GM12878 (cell line): ENCODE measurements at regions not wholly inside any gene's neighbourhood (a gene's known extent, or its start where the extent isn't known, plus 50 kb on each side); places are given as distances from the start of the nearest gene placed in this dataset.

ENCODE experiments used
- ATAC-seq: fragments of 200-7000 bp; cut with Tn5 transposase; 3 replicates; pipeline ENCODE4 v1.9.1; 2020; ENCODE audit warnings: mild to moderate bottlenecking, moderate library complexity
- BruUV-seq: library from RNA; stranded (reverse); fragments of 400-500 nt; replicated peaks from 2 replicates; lab custom pipeline; 2021; lab: Mats Ljungman, UMichigan
- CTCF ChIA-PET: fragments of 300-600 bp; sonication (Branson Sonifier 250); formaldehyde crosslinking; extraction: SDS; loops from one replicate; lab custom pipeline; 2021; ENCODE audit warnings: inconsistent platforms; lab: Yijun Ruan, JAX
- POLR2A ChIA-PET: fragments of 350-600 bp; formaldehyde crosslinking; extraction: SDS; loops from one replicate; lab custom pipeline; 2021; ENCODE audit warnings: inconsistent platforms; lab: Charles Lee
- RAD21 ChIA-PET: fragments of 300-600 bp; sonication (Branson Sonifier 250); formaldehyde crosslinking; loops from one replicate; lab custom pipeline; 2023; ENCODE audit warnings: antibody characterized with exemption; ENCODE audit not compliant: unreplicated experiment; lab: Charles Lee
- SMC1A ChIA-PET: fragments of 300-600 bp; sonication (Branson Sonifier 250); formaldehyde crosslinking; loops from one replicate; lab custom pipeline; 2023; ENCODE audit not compliant: unreplicated experiment, uncharacterized antibody; lab: Charles Lee
- DNase-seq: peaks from one replicate; pipeline ENCODE4 v3.0.0-alpha.2; 2011; ENCODE audit warnings: low read depth, low spot score
- FAIRE-seq: peaks from 3 replicates; lab custom pipeline; 2011; peaks lifted over from hg19 to GRCh38; lab: Jason Lieb, UNC
- H2AFZ ChIP-seq: 2 replicates; pipeline ENCODE4 v1.6.0; 2011; ENCODE audit warnings: low read depth, low read length, control low read depth; ENCODE audit not compliant: control insufficient read depth
- H3K27ac ChIP-seq: 2 replicates; pipeline ENCODE4 v1.5.1; 2011; ENCODE audit warnings: control low read depth; ENCODE audit not compliant: control insufficient read depth, insufficient read depth
- H3K27me3 ChIP-seq, 2 experiments: replicated peaks in 1 of 2; 2 replicates each; pipeline versions ENCODE4 v1.6.0 to v1.6.1; 2011; ENCODE audit warnings: low read length in 1 of 2; ENCODE audit not compliant: control insufficient read depth in 2 of 2, insufficient read depth in 2 of 2
- H3K36me3 ChIP-seq, 2 experiments: 2 replicates each; pipeline ENCODE4 v1.5.1; 2011; ENCODE audit warnings: low read length in 1 of 2; ENCODE audit not compliant: control insufficient read depth in 2 of 2, insufficient read depth in 2 of 2
- H3K4me1 ChIP-seq: 2 replicates; pipeline ENCODE4 v1.6.1; 2011; ENCODE audit warnings: mild to moderate bottlenecking, low read length, moderate library complexity, mixed read lengths; ENCODE audit not compliant: control insufficient read depth, insufficient read depth
- H3K4me2 ChIP-seq: 2 replicates; pipeline ENCODE4 v1.6.0; 2011; ENCODE audit warnings: control low read depth; ENCODE audit not compliant: control insufficient read depth, insufficient read depth
- H3K4me3 ChIP-seq: fragments of 200-600 bp; sonication (generic); 2 replicates; pipeline ENCODE4 v1.5.1; 2016
- H3K79me2 ChIP-seq: 2 replicates; pipeline ENCODE4 v1.6.0; 2011; ENCODE audit warnings: low read length; ENCODE audit not compliant: control insufficient read depth, insufficient read depth
- H3K9ac ChIP-seq: 2 replicates; pipeline ENCODE4 v1.8.0; 2011; ENCODE audit warnings: low read length, control low read depth, mixed read lengths; ENCODE audit not compliant: control insufficient read depth, insufficient read depth
- H3K9me3 ChIP-seq: replicated peaks from 3 replicates; pipeline ENCODE4 v1.5.1; 2011; ENCODE audit warnings: mild to moderate bottlenecking, low read length; ENCODE audit not compliant: control insufficient read depth, insufficient read depth
- H4K20me1 ChIP-seq: 2 replicates; pipeline ENCODE4 v1.6.0; 2011; ENCODE audit not compliant: control insufficient read depth, insufficient read depth
- BRCA1 ChIP-seq: IDR thresholded peaks from 2 replicates; pipeline ENCODE4 v1.6.1; 2011; ENCODE audit warnings: low read depth, low read length, improper control_type of control experiment
- CBX5 ChIP-seq: sonication (generic); IDR thresholded peaks from 2 replicates; pipeline ENCODE4 v1.6.1; 2016; ENCODE audit warnings: low read depth, moderate library complexity, mild to moderate bottlenecking, inconsistent platforms
- DPF2 ChIP-seq: fragments of 450-650 bp; IDR thresholded peaks from 2 replicates; pipeline ENCODE4 v1.6.1; 2017; ENCODE audit warnings: mild to moderate bottlenecking
- E2F8 ChIP-seq: fragments of 450-650 bp; IDR thresholded peaks from 2 replicates; pipeline ENCODE4 v1.6.1; 2018; ENCODE audit warnings: mild to moderate bottlenecking, low read depth, moderate library complexity; ENCODE audit not compliant: partially characterized antibody
- EED ChIP-seq: sonication (generic); IDR thresholded peaks from 2 replicates; pipeline ENCODE4 v1.6.1; 2016; ENCODE audit warnings: antibody characterized with exemption, low read depth
- EP300 ChIP-seq, 2 experiments: fragments of 150-350 bp in 1 of 2; IDR thresholded peaks; 2 replicates each; pipeline ENCODE4 v1.6.1; 2011 to 2012; ENCODE audit warnings: low read depth in 2 of 2, low read length in 2 of 2, borderline replicate concordance in 1 of 2, improper control_type of control experiment in 1 of 2, inconsistent platforms in 1 of 2; ENCODE audit not compliant: control insufficient read depth in 1 of 2
- ESRRA ChIP-seq: IDR thresholded peaks from 2 replicates; pipeline ENCODE4 v1.6.1; 2012; ENCODE audit warnings: mild to moderate bottlenecking, low read length, improper control_type of control experiment
- FOS ChIP-seq: IDR thresholded peaks from 3 replicates; pipeline ENCODE4 v1.6.1; 2011; ENCODE audit warnings: borderline replicate concordance; ENCODE audit not compliant: insufficient read length; ENCODE audit errors: extremely low read depth
- NFIC ChIP-seq: IDR thresholded peaks from 2 replicates; pipeline ENCODE4 v1.6.1; 2012; ENCODE audit warnings: low read depth, mild to moderate bottlenecking, inconsistent platforms, low read length, moderate library complexity
- PBX3 ChIP-seq: IDR thresholded peaks from 2 replicates; pipeline ENCODE4 v1.6.1; 2011; ENCODE audit warnings: mild to moderate bottlenecking, low read depth, low read length, moderate library complexity; ENCODE audit not compliant: insufficient replicate concordance
- POLR2A ChIP-seq: IDR thresholded peaks from 2 replicates; pipeline ENCODE4 v1.6.1; 2011; ENCODE audit warnings: low read depth, mild to moderate bottlenecking, low read length
- POU2F2 ChIP-seq: IDR thresholded peaks from 3 replicates; pipeline ENCODE4 v1.6.1; 2011; ENCODE audit warnings: low read depth, mild to moderate bottlenecking, low read length, borderline replicate concordance
- RCOR1 ChIP-seq: conservative IDR thresholded peaks from 2 replicates; pipeline ENCODE4 v1.6.1; 2012; ENCODE audit warnings: low read depth, low read length, improper control_type of control experiment
- SP1 ChIP-seq: IDR thresholded peaks from one replicate; pipeline ENCODE4 v1.6.1; 2011; ENCODE audit warnings: low read depth, low read length
- TCF7 ChIP-seq: IDR thresholded peaks from 2 replicates; pipeline ENCODE4 v1.6.1; 2014; ENCODE audit warnings: antibody characterized with exemption, borderline replicate concordance
- ZNF592 ChIP-seq: fragments of 450-650 bp; IDR thresholded peaks from 2 replicates; pipeline ENCODE4 v1.6.1; 2017; ENCODE audit warnings: mild to moderate bottlenecking, moderate library complexity
- ZZZ3 ChIP-seq: IDR thresholded peaks from 2 replicates; pipeline ENCODE4 v1.6.1; 2011; ENCODE audit warnings: low read depth; ENCODE audit not compliant: control insufficient read depth, insufficient read length
- WGBS: methylation state at CpG from one replicate; pipeline ENCODE4 v1.1.6; 2016; ENCODE audit warnings: low lambda C conversion rate; ENCODE audit not compliant: insufficient replicate concordance, insufficient coverage; ENCODE audit errors: missing lambda C conversion rate; 5-methylcytosine and 5-hydroxymethylcytosine counted together
- in situ Hi-C: fragments of 300-500 bp; cut with MboI; formaldehyde crosslinking; loops from 9 replicates; pipeline ENCODE4 v1.14.3; 2018; ENCODE audit warnings: mixed read lengths
- intact Hi-C: fragments of 100-400 bp; cut with micrococcal nuclease; formaldehyde crosslinking; loops from one replicate; pipeline ENCODE4 v1.14.2; 2022; ENCODE audit not compliant: unreplicated experiment

GRCh38 chr2:16046649-16047048 lies 106.3 kb downstream of the MYCN start:
- RAD21 ChIA-PET, result no interaction called here
- CTCF ChIA-PET, result no interaction called here
- in situ Hi-C loops (no loop called here), intact Hi-C loops (no loop called here)
- no peak overlapping the region for H3K9ac ChIP-seq
- no peaks in the 10 kb centered on the region for H4K20me1 ChIP-seq
- SMC1A ChIA-PET, result interaction anchor here (1.2 kb wide), 1 partner anchor 11 kb away, joined by 4 read pairs; no protein-coding TSS in a partner anchor
- TF ChIP-seq POLR2A (no peak), EED (no peak), FOS (no peak), SP1 (no peak), DPF2 (no peak), BRCA1 (no peak), TCF7 (no peak), ZNF592 (no peak), NFIC (no peak), PBX3 (no peak), ZZZ3 (no peak), ESRRA (no peak), E2F8 (no peak), RCOR1 (no peak), CBX5 (no peak), EP300 (IDR thresholded peaks at IDR 0.05; ENCODE audit: borderline replicate concordance in 1 of 2, control insufficient read depth in 1 of 2, low read depth in 2 of 2, low read length in 2 of 2) (no peak), POU2F2 (no peak)
- H2AFZ ChIP-seq, result no peak overlapping the region
- FAIRE-seq (no peak), DNase-seq (no peak), ATAC-seq (no peak)
- no peaks in the 10 kb centered on the region for H3K36me3 ChIP-seq
- no peaks in the 10 kb centered on the region for H3K79me2 ChIP-seq
- H3K9me3 ChIP-seq, result no peaks in the 10 kb centered on the region
- POLR2A ChIA-PET, result no interaction called here
- no peak overlapping the region for H3K27ac ChIP-seq
- 0 out of 4 replicates have a peak, but pooled peaks cover 0 to 2% of the 10 kb centered on the region in 2 experiments for H3K27me3 ChIP-seq
- no peaks in the 10 kb centered on the region for H3K4me1 ChIP-seq
- no TSS peak for BruUV-seq
- no peak overlapping the region for H3K4me2 ChIP-seq
- no peak overlapping the region for H3K4me3 ChIP-seq
- WGBS, result 98% methylated on average over 2 of the region's 2 CpGs
